H9 (cell line): ENCODE measurements at regions not wholly inside any gene's neighbourhood (a gene's known extent, or its start where the extent isn't known, plus 50 kb on each side); places are given as distances from the start of the nearest gene placed in this dataset.

Source experiments
- DNase-seq: peaks from one replicate; pipeline ENCODE4 v3.0.0-alpha.2; 2017
- H2AFZ ChIP-seq: one replicate; pipeline ENCODE4 v1.6.1; 2013; ENCODE audit warnings: mild to moderate bottlenecking, low read length, control low read depth, moderate library complexity
- H2AK5ac ChIP-seq: 2 replicates; pipeline ENCODE4 v1.6.1; 2013; ENCODE audit warnings: low read length, control low read depth, mixed read lengths; ENCODE audit not compliant: insufficient read length
- H2BK120ac ChIP-seq: one replicate; pipeline ENCODE4 v1.6.1; 2013; ENCODE audit warnings: low read depth, mild to moderate bottlenecking, low read length, control low read depth, inconsistent platforms; ENCODE audit not compliant: poor library complexity, severe bottlenecking
- H2BK12ac ChIP-seq: 2 replicates; pipeline ENCODE4 v1.6.1; 2013; ENCODE audit warnings: low read length, control low read depth, mixed read lengths, low read depth; ENCODE audit not compliant: insufficient read length
- H2BK15ac ChIP-seq: 2 replicates; pipeline ENCODE4 v1.6.1; 2013; ENCODE audit warnings: low read depth, low read length, control low read depth
- H2BK20ac ChIP-seq: one replicate; pipeline ENCODE4 v1.6.1; 2013; ENCODE audit warnings: low read depth, mild to moderate bottlenecking, low read length, control low read depth, inconsistent platforms; ENCODE audit not compliant: poor library complexity, severe bottlenecking
- H2BK5ac ChIP-seq: 2 replicates; pipeline ENCODE4 v1.6.1; 2013; ENCODE audit warnings: low read length, control low read depth, mixed read lengths; ENCODE audit not compliant: insufficient read length
- H3K14ac ChIP-seq: 2 replicates; pipeline ENCODE4 v1.6.1; 2013; ENCODE audit warnings: low read length, control low read depth; ENCODE audit not compliant: insufficient read depth
- H3K18ac ChIP-seq: 2 replicates; pipeline ENCODE4 v1.6.1; 2013; ENCODE audit warnings: low read depth, mild to moderate bottlenecking, mixed read lengths, low read length, control low read depth; ENCODE audit not compliant: insufficient read length
- H3K23ac ChIP-seq: 2 replicates; pipeline ENCODE4 v1.6.1; 2013; ENCODE audit warnings: low read length, control low read depth, mixed read lengths, low read depth; ENCODE audit not compliant: insufficient read length
- H3K23me2 ChIP-seq: 2 replicates; pipeline ENCODE4 v1.6.1; 2013; ENCODE audit warnings: low read depth, mild to moderate bottlenecking, mixed read lengths, low read length, control low read depth; ENCODE audit not compliant: insufficient read length, poor library complexity, severe bottlenecking
- H3K27ac ChIP-seq: 2 replicates; pipeline ENCODE4 v1.5.1; 2013; ENCODE audit warnings: low read length, control low read depth, mixed read lengths, low read depth; ENCODE audit not compliant: insufficient read length
- H3K27me3 ChIP-seq: 2 replicates; pipeline ENCODE4 v1.6.1; 2013; ENCODE audit warnings: low read length, control low read depth, inconsistent platforms; ENCODE audit not compliant: insufficient read depth
- H3K4ac ChIP-seq: 2 replicates; pipeline ENCODE4 v1.6.1; 2013; ENCODE audit warnings: low read depth, mild to moderate bottlenecking, control low read depth, inconsistent platforms, low read length, moderate library complexity
- H3K4me1 ChIP-seq: 2 replicates; pipeline ENCODE4 v1.6.1; 2013; ENCODE audit warnings: low read length, control low read depth, inconsistent platforms; ENCODE audit not compliant: insufficient read depth
- H3K4me2 ChIP-seq: 2 replicates; pipeline ENCODE4 v1.6.1; 2013; ENCODE audit warnings: low read length, control low read depth, mixed read lengths; ENCODE audit not compliant: insufficient read length, insufficient read depth
- H3K56ac ChIP-seq: 2 replicates; pipeline ENCODE4 v1.6.1; 2013; ENCODE audit warnings: low read depth, mild to moderate bottlenecking, mixed read lengths, low read length, control low read depth; ENCODE audit not compliant: insufficient read length
- H3K79me1 ChIP-seq: 2 replicates; pipeline ENCODE4 v1.6.1; 2013; ENCODE audit warnings: low read depth, mild to moderate bottlenecking, moderate library complexity, low read length, control low read depth, inconsistent platforms; ENCODE audit not compliant: insufficient read depth, poor library complexity, severe bottlenecking
- H3K79me2 ChIP-seq: 2 replicates; pipeline ENCODE4 v1.6.1; 2013; ENCODE audit warnings: low read length, control low read depth, inconsistent platforms; ENCODE audit not compliant: insufficient read depth
- H3K9ac ChIP-seq: 2 replicates; pipeline ENCODE4 v1.6.1; 2013; ENCODE audit warnings: low read length, control low read depth, mixed read lengths; ENCODE audit not compliant: insufficient read length; ENCODE audit errors: extremely low read depth
- H3K9me3 ChIP-seq: one replicate; pipeline ENCODE4 v1.6.1; 2013; ENCODE audit warnings: low read depth, low read length, inconsistent platforms; ENCODE audit not compliant: control insufficient read depth
- H3T11ph ChIP-seq: one replicate; pipeline ENCODE4 v1.6.1; 2013; ENCODE audit warnings: mild to moderate bottlenecking, low read length, control low read depth, inconsistent platforms
- H4K20me1 ChIP-seq: one replicate; pipeline ENCODE4 v1.6.1; 2013; ENCODE audit not compliant: control insufficient read depth, insufficient read length, insufficient read depth
- H4K5ac ChIP-seq: 2 replicates; pipeline ENCODE4 v1.6.1; 2013; ENCODE audit warnings: low read depth, mild to moderate bottlenecking, mixed read lengths, low read length, control low read depth; ENCODE audit not compliant: insufficient read length
- H4K8ac ChIP-seq: replicated peaks from 2 replicates; pipeline ENCODE4 v1.6.1; 2013; ENCODE audit warnings: low read length, control low read depth, mixed read lengths, low read depth; ENCODE audit not compliant: insufficient read length
- H4K91ac ChIP-seq: 2 replicates; pipeline ENCODE4 v1.6.1; 2013; ENCODE audit warnings: low read depth, mild to moderate bottlenecking, moderate library complexity, mixed read lengths, low read length, control low read depth; ENCODE audit not compliant: insufficient read length
- H3K27ac Mint-ChIP-seq, 3 experiments: 2 replicates in 2 of 3; 3 replicates in 1 of 3; pipeline ENCODE4 v1.8.0; 2020 to 2021; ENCODE audit warnings: mixed read lengths in 3 of 3, mild to moderate bottlenecking in 1 of 3, moderate library complexity in 1 of 3
- H3K27me3 Mint-ChIP-seq: 2 replicates; pipeline ENCODE4 v1.8.0; 2021; ENCODE audit warnings: low read depth, mild to moderate bottlenecking, moderate library complexity, mixed read lengths
- H3K36me3 Mint-ChIP-seq, 3 experiments: 2 replicates in 2 of 3; 3 replicates in 1 of 3; pipeline ENCODE4 v1.8.0; 2020 to 2021; ENCODE audit warnings: low read depth in 3 of 3, mixed read lengths in 3 of 3; ENCODE audit not compliant: insufficient read depth in 1 of 3
- H3K4me1 Mint-ChIP-seq, 2 experiments: 2 replicates each; pipeline ENCODE4 v1.8.0; 2020; ENCODE audit warnings: mixed read lengths in 2 of 2
- H3K4me3 Mint-ChIP-seq, 2 experiments: 2 replicates in 1 of 2; 3 replicates in 1 of 2; pipeline ENCODE4 v1.8.0; 2020 to 2021; ENCODE audit warnings: mild to moderate bottlenecking in 2 of 2, mixed read lengths in 2 of 2, moderate library complexity in 1 of 2
- H3K9me3 Mint-ChIP-seq, 2 experiments: 2 replicates in 1 of 2; 3 replicates in 1 of 2; pipeline ENCODE4 v1.8.0; 2020; ENCODE audit warnings: mild to moderate bottlenecking in 2 of 2, mixed read lengths in 2 of 2, moderate library complexity in 1 of 2
- CTCF ChIP-seq: fragments of 200-600 bp; sonication (generic); conservative IDR thresholded peaks from 3 replicates; pipeline ENCODE4 v1.8.0; 2021; ENCODE audit warnings: antibody characterized with exemption, mild to moderate bottlenecking
- WGBS: extraction: QIAGEN DNeasy Blood & Tissue Kit; methylation state at CpG from one replicate; pipeline ENCODE4 v1.1.7; 2013; ENCODE audit warnings: missing lambda C conversion rate, low lambda C conversion rate, mixed read lengths; ENCODE audit not compliant: insufficient read length; ENCODE audit errors: extremely low coverage; 5-methylcytosine and 5-hydroxymethylcytosine counted together

- Histone ChIP-seq H4K8ac (no peak overlapping the region), H2AFZ (no peak overlapping the region), H2BK5ac (no peak overlapping the region), H3K4me1 (peaks cover 4% of the 10 kb centered on the region; the same call in 1 of the 2 replicates), H4K20me1 (no peaks in the 10 kb centered on the region), H3K27ac (no peak overlapping the region), H2BK120ac (no peak overlapping the region), H3K4me2 (no peak overlapping the region), H3K9ac (no peak overlapping the region), H3K79me1 (no peaks in the 10 kb centered on the region), H3K14ac (no peak overlapping the region), H3T11ph (no peak overlapping the region), H2BK20ac (no peak overlapping the region), H3K23ac (no peak overlapping the region), H2BK15ac (no peak overlapping the region), H3K4ac (no peak overlapping the region), H4K91ac (no peak overlapping the region), H3K27me3 (no peaks in the 10 kb centered on the region), H3K79me2 (no peaks in the 10 kb centered on the region), H3K23me2 (no peaks in the 10 kb centered on the region), H3K9me3 (no peaks in the 10 kb centered on the region), H3K18ac (no peak overlapping the region), H2BK12ac (no peak overlapping the region), H2AK5ac (no peak overlapping the region), H3K56ac (no peak overlapping the region), H4K5ac (no peak overlapping the region)
- H3K9me3 Mint-ChIP-seq, result no peaks in the 10 kb centered on the region; a peak in 1 of 5 replicates
- peaks cover 31 to 36% of the 10 kb centered on the region in 2 experiments for H3K4me1 Mint-ChIP-seq
- no peak for DNase-seq
- H3K4me3 Mint-ChIP-seq, result no peak overlapping the region
- H3K27me3 Mint-ChIP-seq, result peaks cover 5% of the 10 kb centered on the region; the same call in 1 of the 2 replicates
- no peaks in the 10 kb centered on the region for H3K36me3 Mint-ChIP-seq
- no peak for TF ChIP-seq CTCF
- H3K27ac Mint-ChIP-seq, result peak overlapping the region in 1 of 3 experiments; percentile 19; a peak in 1 of 7 replicates
- no CpG with 5 or more reads among the region's 4 CpGs for WGBS
Observed at GRCh38 chr10:8499312-8499711, 444.8 kb downstream of the GATA3 start.
